Osteoblast (primary cell): ENCODE measurements at regions not wholly inside any gene's neighbourhood (a gene's known extent, or its start where the extent isn't known, plus 50 kb on each side); places are given as distances from the start of the nearest gene placed in this dataset.

Experiments
- DNase-seq: peaks from one replicate; pipeline ENCODE4 v3.0.0; 2011; ENCODE audit warnings: low spot score, mixed read lengths; ENCODE audit not compliant: insufficient read length; ENCODE audit errors: missing footprints
- H2AFZ ChIP-seq: 2 replicates; pipeline ENCODE4 v1.6.0; 2011; ENCODE audit warnings: mild to moderate bottlenecking, low read length
- H3K27ac ChIP-seq: 2 replicates; pipeline ENCODE4 v1.5.1; 2011; ENCODE audit warnings: mild to moderate bottlenecking, low read depth, low read length, moderate library complexity
- H3K27me3 ChIP-seq: 2 replicates; pipeline ENCODE4 v1.6.0; 2012; ENCODE audit warnings: mild to moderate bottlenecking, control low read depth, inconsistent platforms, low read length, moderate library complexity; ENCODE audit not compliant: insufficient read depth
- H3K36me3 ChIP-seq: 2 replicates; pipeline ENCODE4 v1.5.1; 2011; ENCODE audit warnings: mild to moderate bottlenecking, low read length, control low read depth, moderate library complexity; ENCODE audit not compliant: insufficient read depth
- H3K4me1 ChIP-seq: 2 replicates; pipeline ENCODE4 v1.5.1; 2011; ENCODE audit warnings: mild to moderate bottlenecking, low read length, control low read depth, moderate library complexity; ENCODE audit not compliant: insufficient read depth
- H3K4me2 ChIP-seq: 2 replicates; pipeline ENCODE4 v1.6.0; 2011; ENCODE audit warnings: mild to moderate bottlenecking, low read length; ENCODE audit not compliant: insufficient read depth
- H3K4me3 ChIP-seq: fragments of 200-600 bp; sonication (generic); 3 replicates; pipeline ENCODE4 v1.5.1; 2012; ENCODE audit warnings: mild to moderate bottlenecking, low read length, inconsistent platforms; ENCODE audit not compliant: insufficient read depth
- H3K79me2 ChIP-seq: 2 replicates; pipeline ENCODE4 v1.6.0; 2012; ENCODE audit warnings: mild to moderate bottlenecking, low read length, control low read depth, inconsistent platforms; ENCODE audit not compliant: insufficient read depth
- H3K9me3 ChIP-seq: 2 replicates; pipeline ENCODE4 v1.5.1; 2011; ENCODE audit warnings: low read depth, low read length, control low read depth
- H4K20me1 ChIP-seq: 2 replicates; pipeline ENCODE4 v1.6.0; 2012; ENCODE audit warnings: mild to moderate bottlenecking, low read length, control low read depth; ENCODE audit not compliant: insufficient read depth
- TF ChIP-seq, protein P1 (sequence below): IDR thresholded peaks from 2 replicates; pipeline ENCODE4 v1.5.1; 2011; ENCODE audit warnings: mild to moderate bottlenecking, low read depth, low read length, moderate library complexity; ENCODE audit errors: extremely low read depth

DNA sequence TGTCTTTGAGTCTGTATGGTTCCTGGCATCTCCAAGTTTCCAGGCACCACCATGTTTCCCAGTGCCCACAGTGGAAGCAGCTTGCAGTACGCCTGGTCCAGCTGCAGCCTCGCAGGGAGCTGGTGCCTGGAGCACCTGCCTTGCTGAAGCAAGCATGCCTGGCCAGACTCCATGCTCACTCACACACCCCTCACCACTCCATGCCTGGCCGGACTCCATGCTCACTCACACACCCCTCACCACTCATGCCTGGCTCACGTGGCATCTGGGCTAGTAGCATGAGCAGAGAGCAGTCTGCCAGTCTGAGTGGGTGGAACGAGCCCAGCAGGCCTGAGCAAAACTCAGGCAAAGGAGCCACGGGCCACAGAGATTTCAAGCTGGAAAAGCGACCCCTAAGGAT, 214.3 kb downstream of the TFAP2C start:
- no peak for DNase-seq
- no peaks in the 10 kb centered on the region for H4K20me1 ChIP-seq
- no peaks in the 10 kb centered on the region for H3K36me3 ChIP-seq
- no peak overlapping the region for H3K4me3 ChIP-seq
- no peak overlapping the region for H3K4me2 ChIP-seq
- H3K4me1 ChIP-seq = no peaks in the 10 kb centered on the region
- H3K9me3 ChIP-seq = no peaks in the 10 kb centered on the region
- H3K79me2 ChIP-seq = no peaks in the 10 kb centered on the region
- H3K27ac ChIP-seq = no peak overlapping the region
- no peaks in the 10 kb centered on the region for H3K27me3 ChIP-seq
- TF ChIP-seq, protein P1, sequence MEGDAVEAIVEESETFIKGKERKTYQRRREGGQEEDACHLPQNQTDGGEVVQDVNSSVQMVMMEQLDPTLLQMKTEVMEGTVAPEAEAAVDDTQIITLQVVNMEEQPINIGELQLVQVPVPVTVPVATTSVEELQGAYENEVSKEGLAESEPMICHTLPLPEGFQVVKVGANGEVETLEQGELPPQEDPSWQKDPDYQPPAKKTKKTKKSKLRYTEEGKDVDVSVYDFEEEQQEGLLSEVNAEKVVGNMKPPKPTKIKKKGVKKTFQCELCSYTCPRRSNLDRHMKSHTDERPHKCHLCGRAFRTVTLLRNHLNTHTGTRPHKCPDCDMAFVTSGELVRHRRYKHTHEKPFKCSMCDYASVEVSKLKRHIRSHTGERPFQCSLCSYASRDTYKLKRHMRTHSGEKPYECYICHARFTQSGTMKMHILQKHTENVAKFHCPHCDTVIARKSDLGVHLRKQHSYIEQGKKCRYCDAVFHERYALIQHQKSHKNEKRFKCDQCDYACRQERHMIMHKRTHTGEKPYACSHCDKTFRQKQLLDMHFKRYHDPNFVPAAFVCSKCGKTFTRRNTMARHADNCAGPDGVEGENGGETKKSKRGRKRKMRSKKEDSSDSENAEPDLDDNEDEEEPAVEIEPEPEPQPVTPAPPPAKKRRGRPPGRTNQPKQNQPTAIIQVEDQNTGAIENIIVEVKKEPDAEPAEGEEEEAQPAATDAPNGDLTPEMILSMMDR = no peak
- no peak overlapping the region for H2AFZ ChIP-seq

DNA sequence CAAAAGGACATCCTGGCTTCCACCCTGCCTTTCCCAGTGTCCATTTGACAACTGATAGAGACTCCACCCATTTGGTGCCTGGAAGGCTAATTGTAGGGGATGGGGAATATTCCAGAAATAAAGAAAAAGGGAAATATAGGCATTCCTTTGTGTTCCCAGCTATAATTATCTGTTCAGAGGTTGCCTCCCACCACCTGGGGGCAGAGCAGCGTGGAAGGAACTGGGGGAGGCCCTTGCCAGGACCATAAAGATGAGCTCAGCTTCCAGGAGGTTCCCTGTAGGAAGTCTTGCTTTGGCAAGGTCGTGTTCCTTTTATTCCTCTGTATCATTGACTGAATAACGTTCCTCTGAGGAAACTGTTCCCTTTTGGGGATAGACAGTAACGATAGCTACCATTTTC, 214.7 kb downstream of the TFAP2C start:
- Histone ChIP-seq H3K27me3 (no peaks in the 10 kb centered on the region), H3K27ac (no peak overlapping the region), H4K20me1 (no peaks in the 10 kb centered on the region), H3K4me2 (no peak overlapping the region), H3K4me3 (no peak overlapping the region), H3K4me1 (no peaks in the 10 kb centered on the region), H3K9me3 (no peaks in the 10 kb centered on the region), H3K36me3 (no peaks in the 10 kb centered on the region), H2AFZ (no peak overlapping the region), H3K79me2 (no peaks in the 10 kb centered on the region)
- no peak for DNase-seq
- TF ChIP-seq, protein P1 = no peak

- Histone ChIP-seq H3K36me3 (no peaks in the 10 kb centered on the region), H3K9me3 (no peaks in the 10 kb centered on the region), H4K20me1 (no peaks in the 10 kb centered on the region), H3K27ac (no peak overlapping the region), H3K4me2 (no peak overlapping the region), H2AFZ (no peak overlapping the region), H3K79me2 (no peaks in the 10 kb centered on the region), H3K4me1 (no peaks in the 10 kb centered on the region), H3K4me3 (no peak overlapping the region), H3K27me3 (no peaks in the 10 kb centered on the region)
- TF ChIP-seq, protein P1 = no peak
- DNase-seq = no peak
Measured at GRCh38 chr20:56845546-56846086, 216.5 kb downstream of the TFAP2C start.

DNA sequence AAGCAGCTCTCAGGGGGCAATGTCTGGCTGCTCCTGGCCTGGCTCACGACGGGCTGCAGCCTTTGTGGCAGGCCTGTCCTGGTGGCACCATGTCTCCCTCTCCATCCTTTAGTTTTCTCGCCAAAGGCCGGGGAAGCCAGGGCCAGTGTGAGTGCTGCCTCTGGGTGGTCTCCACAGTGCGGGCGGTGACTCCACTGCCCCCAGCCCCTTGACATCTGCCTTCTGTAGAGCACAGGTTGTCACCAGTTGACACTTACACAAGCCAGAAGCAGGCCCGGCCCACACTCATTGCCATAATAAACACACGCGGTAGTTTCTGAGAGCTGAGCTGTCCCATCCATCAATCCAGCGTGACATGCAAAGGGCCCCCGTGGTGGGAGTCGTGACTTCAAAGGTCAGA, 219.5 kb downstream of the TFAP2C start:
- Histone ChIP-seq H3K4me3 (no peak overlapping the region), H3K27me3 (no peaks in the 10 kb centered on the region), H3K9me3 (no peaks in the 10 kb centered on the region), H2AFZ (no peak overlapping the region), H3K27ac (no peak overlapping the region), H3K4me2 (no peak overlapping the region), H4K20me1 (no peaks in the 10 kb centered on the region), H3K36me3 (no peaks in the 10 kb centered on the region), H3K4me1 (no peaks in the 10 kb centered on the region), H3K79me2 (no peaks in the 10 kb centered on the region)
- TF ChIP-seq, protein P1 = no peak
- DNase-seq = no peak
